ENCODE measurements at regions not wholly inside any gene's neighbourhood (a gene's known extent, or its start where the extent isn't known, plus 50 kb on each side); places are given as distances from the start of the nearest gene placed in this dataset.

- intact Hi-C loops (cut with DNase I; ENCODE audit: low total_unique reads): no loop called here
- 71% methylated on average over 5 of the region's 5 CpGs for WGBS, 2 donors
- TF ChIP-seq POLR2A (IDR thresholded peaks at IDR 0.05): no peak
- no peak for TF ChIP-seq CTCF (IDR thresholded peaks at IDR 0.05)
- no peak for DNase-seq (ENCODE audit: low spot score in 2 of 2)
- H3K4me3 ChIP-seq (ENCODE audit: low read depth, poor library complexity, severe bottlenecking): no peak overlapping the region
These were observed 563.4 kb downstream of the TUSC7 start for GRCh38 chr3:117272876-117273523.

GRCh38 chr3:117277816-117278215, 568.2 kb downstream of the TUSC7 start:
- intact Hi-C loops (cut with DNase I; ENCODE audit: low total_unique reads): no loop called here
- TF ChIP-seq POLR2A (IDR thresholded peaks at IDR 0.05) (no peak), CTCF (IDR thresholded peaks at IDR 0.05) (no peak)
- no peak overlapping the region for H3K4me3 ChIP-seq (ENCODE audit: low read depth, poor library complexity, severe bottlenecking)
- WGBS, 2 donors: 46 to 48% methylated on average over 2 of the region's 2 CpGs
- DNase-seq (ENCODE audit: low spot score in 2 of 2): no peak

GRCh38 chr3:117278424-117279190, 569.0 kb downstream of the TUSC7 start:
- DNase-seq (ENCODE audit: low spot score in 2 of 2): no peak

GRCh38 chr3:117281371-117281770, 571.8 kb downstream of the TUSC7 start:
- no peak for DNase-seq (ENCODE audit: low spot score in 2 of 2)
- 41 to 54% methylated on average over 3 of the region's 3 CpGs for WGBS, 2 donors
- intact Hi-C loops (cut with DNase I; ENCODE audit: low total_unique reads): no loop called here

More at GRCh38 chr3:117278424-117279190, 569.0 kb downstream of the TUSC7 start:
- H3K4me3 ChIP-seq (ENCODE audit: low read depth, poor library complexity, severe bottlenecking): no peak overlapping the region
- intact Hi-C loops (cut with DNase I; ENCODE audit: low total_unique reads): no loop called here
- no peak for TF ChIP-seq CTCF (IDR thresholded peaks at IDR 0.05)
- no peak for TF ChIP-seq POLR2A (IDR thresholded peaks at IDR 0.05)
- WGBS, 2 donors: 32 to 33% methylated on average over 5 of the region's 5 CpGs

GRCh38 chr3:117282566-117282965, 573.0 kb downstream of the TUSC7 start:
- intact Hi-C loops (cut with DNase I; ENCODE audit: low total_unique reads): no loop called here
- TF ChIP-seq POLR2A (IDR thresholded peaks at IDR 0.05): no peak
- no peak for TF ChIP-seq CTCF (IDR thresholded peaks at IDR 0.05)
- 54 to 71% methylated on average over 4 of the region's 4 CpGs for WGBS, 2 donors
- DNase-seq (ENCODE audit: low spot score in 2 of 2): no peak
- H3K4me3 ChIP-seq (ENCODE audit: low read depth, poor library complexity, severe bottlenecking): no peak overlapping the region

More at GRCh38 chr3:117281371-117281770, 571.8 kb downstream of the TUSC7 start:
- no peak for TF ChIP-seq POLR2A (IDR thresholded peaks at IDR 0.05)
- TF ChIP-seq CTCF (IDR thresholded peaks at IDR 0.05): no peak
- no peak overlapping the region for H3K4me3 ChIP-seq (ENCODE audit: low read depth, poor library complexity, severe bottlenecking)

Measured in lower leg skin (tissue), 4 donors.